Skeletal muscle satellite cell (primary cell): ENCODE measurements at regions not wholly inside any gene's neighbourhood (a gene's known extent, or its start where the extent isn't known, plus 50 kb on each side); places are given as distances from the start of the nearest gene placed in this dataset.
"Not testable (repeated sequence)": the region's sequence is repeated elsewhere in the genome, so short reads cannot be mapped to it uniquely, and the experiment has no call there.

Experiments used
- H3K27me3 ChIP-seq: 2 replicates; pipeline ENCODE4 v1.7.0; 2013; ENCODE audit warnings: low read length; ENCODE audit not compliant: control insufficient read depth, insufficient read depth
- H3K36me3 ChIP-seq: 2 replicates; pipeline ENCODE4 v1.7.0; 2013; ENCODE audit warnings: mild to moderate bottlenecking, control low read depth, low read length; ENCODE audit not compliant: insufficient read depth
- H3K4me1 ChIP-seq: 2 replicates; pipeline ENCODE4 v1.7.0; 2013; ENCODE audit warnings: low read length; ENCODE audit not compliant: control insufficient read depth, insufficient read depth
- H3K4me2 ChIP-seq: 2 replicates; pipeline ENCODE4 v1.7.0; 2013; ENCODE audit warnings: mild to moderate bottlenecking, low read length
- H3K4me3 ChIP-seq: 2 replicates; pipeline ENCODE4 v1.7.0; 2013; ENCODE audit warnings: low read length
- H3K9ac ChIP-seq: 2 replicates; pipeline ENCODE4 v1.7.0; 2013; ENCODE audit warnings: mild to moderate bottlenecking, low read depth, low read length, moderate library complexity
- H3K9me3 ChIP-seq: replicated peaks from 2 replicates; pipeline ENCODE4 v1.7.0; 2013; ENCODE audit warnings: mild to moderate bottlenecking, control low read depth, low read length

- no peaks in the 10 kb centered on the region for H3K27me3 ChIP-seq
- H3K36me3 ChIP-seq: no peaks in the 10 kb centered on the region
- H3K9me3 ChIP-seq: peaks cover 7% of the 10 kb centered on the region
- no peak overlapping the region for H3K4me3 ChIP-seq
- no peak overlapping the region for H3K9ac ChIP-seq
- no peak overlapping the region for H3K4me2 ChIP-seq
- H3K4me1 ChIP-seq: no peaks in the 10 kb centered on the region
Observed at GRCh38 chr14:105885561-105886320, 359.4 kb downstream of the TMEM121 start.

- not testable (repeated sequence) for H3K4me2 ChIP-seq, H3K36me3 ChIP-seq, H3K9ac ChIP-seq, H3K4me1 ChIP-seq, H3K4me3 ChIP-seq, H3K27me3 ChIP-seq, H3K9me3 ChIP-seq
Observed at GRCh38 chr14:105886791-105887191, 360.4 kb downstream of the TMEM121 start.

- Histone ChIP-seq H3K4me1 (no peaks in the 10 kb centered on the region), H3K36me3 (no peaks in the 10 kb centered on the region), H3K4me2 (no peak overlapping the region), H3K4me3 (no peak overlapping the region), H3K27me3 (no peaks in the 10 kb centered on the region), H3K9me3 (peaks cover 7% of the 10 kb centered on the region), H3K9ac (no peak overlapping the region)
Observed at GRCh38 chr14:105887692-105888091, 361.3 kb downstream of the TMEM121 start.

- Histone ChIP-seq H3K4me1 (no peaks in the 10 kb centered on the region), H3K9ac (no peak overlapping the region), H3K36me3 (no peaks in the 10 kb centered on the region), H3K9me3 (peaks cover 7% of the 10 kb centered on the region), H3K4me3 (no peak overlapping the region), H3K27me3 (no peaks in the 10 kb centered on the region), H3K4me2 (no peak overlapping the region)
Observed at GRCh38 chr14:105888151-105888550, 361.8 kb downstream of the TMEM121 start.

- H3K4me1 ChIP-seq: no peaks in the 10 kb centered on the region
- H3K36me3 ChIP-seq: no peaks in the 10 kb centered on the region
- no peak overlapping the region for H3K4me3 ChIP-seq
- no peaks in the 10 kb centered on the region for H3K27me3 ChIP-seq
- H3K9me3 ChIP-seq: peaks cover 7% of the 10 kb centered on the region
- no peak overlapping the region for H3K4me2 ChIP-seq
- no peak overlapping the region for H3K9ac ChIP-seq
Observed at GRCh38 chr14:105888784-105889665, 362.6 kb downstream of the TMEM121 start.

GRCh38 chr14:105889666-105890473, 363.5 kb downstream of the TMEM121 start:
- Histone ChIP-seq H3K27me3 (no peaks in the 10 kb centered on the region), H3K9me3 (peaks cover 7% of the 10 kb centered on the region), H3K4me2 (no peak overlapping the region), H3K4me3 (no peak overlapping the region), H3K36me3 (no peaks in the 10 kb centered on the region), H3K4me1 (no peaks in the 10 kb centered on the region), H3K9ac (no peak overlapping the region)

- no peak overlapping the region for H3K9ac ChIP-seq
- peaks cover 7% of the 10 kb centered on the region for H3K9me3 ChIP-seq
Observed at GRCh38 chr14:105890474-105891220, 364.3 kb downstream of the TMEM121 start.

GRCh38 chr14:105891221-105891602, 364.8 kb downstream of the TMEM121 start:
- H3K4me2 ChIP-seq: no peak overlapping the region
- no peak overlapping the region for H3K4me3 ChIP-seq
- no peaks in the 10 kb centered on the region for H3K27me3 ChIP-seq
- H3K4me1 ChIP-seq: no peaks in the 10 kb centered on the region
- H3K9me3 ChIP-seq: peaks cover 3% of the 10 kb centered on the region
- H3K9ac ChIP-seq: no peak overlapping the region
- H3K36me3 ChIP-seq: no peaks in the 10 kb centered on the region

More at GRCh38 chr14:105890474-105891220, 364.3 kb downstream of the TMEM121 start:
- Histone ChIP-seq H3K4me2 (no peak overlapping the region), H3K4me3 (no peak overlapping the region), H3K27me3 (no peaks in the 10 kb centered on the region), H3K4me1 (no peaks in the 10 kb centered on the region), H3K36me3 (no peaks in the 10 kb centered on the region)

- H3K9me3 ChIP-seq: peaks cover 3% of the 10 kb centered on the region
Observed at GRCh38 chr14:105891631-105892452, 365.5 kb downstream of the TMEM121 start.

More at GRCh38 chr14:105891631-105892452, 365.5 kb downstream of the TMEM121 start:
- Histone ChIP-seq H3K36me3 (no peaks in the 10 kb centered on the region), H3K4me3 (no peak overlapping the region), H3K27me3 (no peaks in the 10 kb centered on the region), H3K9ac (no peak overlapping the region), H3K4me1 (no peaks in the 10 kb centered on the region), H3K4me2 (no peak overlapping the region)
